NCI-H2081 treated with DMSO at 0.1 percent for 48 hours (cell line): ENCODE measurements at regions not wholly inside any gene's neighbourhood (a gene's known extent, or its start where the extent isn't known, plus 50 kb on each side); places are given as distances from the start of the nearest gene placed in this dataset.

ENCODE experiments used
- DNase-seq: peaks from one replicate; lab custom pipeline; 2025; lab: John Stamatoyannopoulos, UW

- DNase-seq: no peak
These were observed 226.4 kb upstream of the HABP2 start for GRCh38 chr10:113326160-113327111.

- DNase-seq: no peak
These were observed 223.7 kb upstream of the HABP2 start for GRCh38 chr10:113329121-113329596.

GRCh38 chr10:113331961-113332360, 220.9 kb upstream of the HABP2 start:
- DNase-seq: no peak

GRCh38 chr10:113333313-113333712, 219.5 kb upstream of the HABP2 start:
- DNase-seq: no peak

GRCh38 chr10:113335592-113335991, 217.3 kb upstream of the HABP2 start:
- no peak for DNase-seq

DNA sequence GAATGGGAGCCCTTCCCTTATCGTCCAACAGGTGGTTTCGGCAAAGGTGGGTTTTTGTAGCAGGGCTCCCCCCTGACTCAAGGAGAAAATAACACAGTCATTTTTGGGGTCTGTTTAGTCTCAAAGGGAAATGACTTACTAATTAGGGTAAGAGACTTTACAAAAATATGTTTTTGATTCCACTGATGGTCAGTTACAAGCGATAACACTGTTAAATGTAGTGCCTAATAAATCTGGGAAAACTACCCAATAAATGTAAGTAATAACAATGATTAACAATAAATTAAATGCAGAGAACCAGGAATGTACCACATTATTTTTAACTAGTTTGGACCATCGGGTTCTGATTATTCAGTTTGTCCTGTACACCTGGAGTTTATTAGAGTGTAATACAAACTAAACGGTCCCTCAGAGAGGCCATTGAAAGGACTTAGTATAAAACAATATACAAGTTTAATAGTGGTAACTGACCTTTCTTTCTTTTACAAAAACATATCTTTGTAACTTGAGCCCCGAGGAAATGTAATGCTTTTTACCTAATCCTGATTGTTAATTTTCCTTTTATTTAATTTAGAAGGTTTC, 216.2 kb upstream of the HABP2 start:
- DNase-seq: no peak

GRCh38 chr10:113337142-113337541, 215.7 kb upstream of the HABP2 start:
- no peak for DNase-seq

DNA sequence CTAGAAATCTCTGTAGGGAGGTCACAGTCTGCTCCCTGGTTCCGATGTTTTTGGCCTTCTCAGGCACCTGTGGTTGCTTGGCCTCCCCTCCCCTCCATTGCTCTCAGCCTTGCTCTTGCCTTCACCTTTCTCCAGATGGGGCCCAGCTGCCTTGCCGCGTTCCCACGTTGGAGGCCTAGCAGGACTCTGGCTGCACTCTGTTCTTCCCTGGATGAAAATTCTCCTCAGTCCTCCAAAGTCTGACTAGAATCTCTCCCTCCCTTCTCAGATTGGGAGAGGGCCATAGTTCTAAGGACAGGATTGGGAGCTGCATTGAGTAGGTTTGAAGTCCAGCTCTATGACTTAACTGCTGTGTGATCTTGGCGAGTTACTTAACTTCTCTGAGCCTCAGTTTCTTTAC, 213.7 kb upstream of the HABP2 start:
- no peak for DNase-seq

DNA sequence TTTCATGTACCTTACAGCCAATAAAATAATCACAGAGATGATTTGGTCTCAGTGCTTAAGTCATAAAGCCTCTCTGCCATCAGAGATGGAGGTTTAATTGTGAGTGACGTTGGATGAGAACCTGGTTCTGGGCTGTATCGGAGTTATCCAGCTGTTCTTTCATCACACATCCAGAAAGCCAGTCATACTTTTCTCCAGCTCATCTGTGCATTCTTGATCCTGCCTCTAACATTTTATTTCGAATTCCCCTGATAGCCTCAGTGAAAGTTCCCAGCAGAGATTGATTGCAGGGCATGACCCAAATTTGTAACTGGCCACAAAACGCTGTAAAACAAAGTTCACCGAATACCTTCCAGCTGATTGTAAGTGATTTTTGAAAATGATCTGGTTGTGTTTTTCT, 212.6 kb upstream of the HABP2 start:
- DNase-seq: no peak

DNA sequence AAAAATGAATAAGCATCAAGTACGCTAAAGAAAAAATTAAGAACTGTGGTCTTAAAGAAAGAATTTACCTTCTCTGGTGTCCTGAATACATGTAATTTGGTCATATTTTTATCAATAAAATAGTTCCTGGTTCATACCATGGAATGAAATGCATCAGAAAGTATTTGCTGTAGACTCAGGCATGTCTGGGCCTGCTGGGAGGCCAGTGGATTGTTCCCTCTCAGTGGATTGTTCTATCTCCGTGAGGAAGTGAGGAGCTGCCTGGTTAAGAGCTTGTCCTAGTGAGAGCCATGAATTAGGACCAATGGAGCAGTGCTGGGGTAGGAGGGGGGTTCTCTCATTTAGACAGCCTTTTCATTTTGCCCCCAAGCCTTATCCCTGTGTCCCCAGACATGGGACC, 211.7 kb upstream of the HABP2 start:
- no peak for DNase-seq

GRCh38 chr10:113345826-113346624, 206.8 kb upstream of the HABP2 start:
- no peak for DNase-seq

DNA sequence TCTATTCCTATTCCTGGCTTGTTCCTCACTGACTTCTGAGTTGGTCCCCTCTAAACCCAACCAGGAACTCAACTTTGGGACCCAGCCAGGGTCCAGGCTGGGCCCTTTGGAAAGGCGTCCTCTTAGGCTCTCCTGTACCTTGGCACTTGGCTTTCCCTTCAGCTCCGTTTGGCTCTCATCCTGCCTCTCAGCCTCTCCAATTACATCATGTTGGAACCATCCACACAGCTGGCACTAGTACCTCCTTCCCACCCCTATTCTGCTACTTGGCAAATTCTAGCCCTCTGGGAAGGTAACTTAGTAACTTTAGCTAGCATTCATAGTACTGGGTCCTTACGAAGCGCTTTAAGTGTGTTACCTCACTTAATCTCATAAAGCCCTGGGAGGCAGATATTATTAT, 205.3 kb upstream of the HABP2 start:
- DNase-seq: no peak

DNA sequence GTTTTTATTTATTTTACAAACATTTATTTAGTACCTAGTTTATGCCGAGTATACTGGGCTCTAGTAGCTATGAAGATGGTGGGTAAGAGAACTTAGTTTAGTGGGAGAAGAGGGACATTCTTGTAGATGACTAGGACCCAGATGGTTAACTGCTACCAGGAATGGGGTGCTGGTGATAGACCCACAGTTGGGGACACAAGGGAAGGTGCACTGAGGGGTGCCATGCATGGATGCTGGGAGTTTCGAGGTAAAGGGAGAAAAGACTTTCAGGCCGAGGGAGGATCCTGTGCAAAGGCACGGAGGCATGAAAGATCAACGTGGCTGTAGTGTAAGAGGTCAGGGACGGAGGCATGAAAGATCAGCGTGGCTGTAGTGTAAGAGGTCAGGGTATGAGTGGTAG, 204.2 kb upstream of the HABP2 start:
- DNase-seq: no peak

DNA sequence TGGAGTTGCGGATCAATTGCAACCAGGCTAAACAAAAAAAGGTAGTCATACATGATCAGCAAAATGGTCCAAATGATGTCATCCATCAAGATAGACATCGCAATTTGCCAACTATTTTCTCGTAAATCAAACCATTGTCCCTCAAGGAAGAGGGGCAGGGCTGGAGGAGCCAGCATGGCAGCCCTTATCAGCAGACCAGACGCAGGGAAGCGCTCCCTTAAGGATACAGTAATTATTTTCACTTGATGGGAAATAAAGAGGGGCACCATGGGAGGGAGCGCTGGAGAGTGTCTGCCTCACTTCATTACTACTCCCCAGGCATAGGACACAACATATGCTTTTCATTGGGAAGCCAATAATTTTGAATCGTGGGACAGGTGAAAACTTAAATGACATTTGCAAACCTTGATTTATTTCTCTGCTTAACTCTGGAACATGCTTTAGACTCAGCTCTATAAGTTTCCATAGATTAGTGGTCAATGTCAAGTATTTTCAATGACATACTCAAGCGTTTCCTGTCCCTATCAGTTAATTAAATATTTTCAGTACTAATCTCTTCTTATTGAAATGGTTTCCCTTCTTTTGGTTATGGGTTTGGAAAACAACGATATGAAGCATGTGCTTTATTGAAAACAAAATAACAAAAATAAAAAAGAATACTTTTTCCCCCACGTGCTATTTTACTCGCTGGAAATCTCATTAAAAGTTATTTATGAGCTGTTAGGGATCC, 202.4 kb upstream of the HABP2 start:
- no peak for DNase-seq

DNA sequence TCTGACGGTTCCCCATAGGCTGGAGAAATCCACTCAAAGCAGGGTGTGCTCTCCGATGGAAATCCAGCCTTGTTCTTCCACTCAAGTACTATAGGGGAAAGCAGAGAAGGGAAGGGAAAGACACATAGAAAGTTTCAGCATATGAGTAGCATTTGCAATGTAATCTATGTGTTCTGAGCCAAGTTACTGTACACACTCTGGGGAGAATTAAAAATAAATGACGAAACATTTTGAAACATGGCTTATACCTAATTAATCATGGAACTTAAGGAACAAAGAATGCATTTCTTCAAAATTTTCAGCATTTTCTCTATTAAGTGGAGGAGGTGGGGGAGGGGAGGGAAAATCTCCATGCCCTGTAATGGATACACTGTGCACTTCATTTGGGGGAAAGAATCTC, 198.1 kb upstream of the HABP2 start:
- DNase-seq: no peak

DNA sequence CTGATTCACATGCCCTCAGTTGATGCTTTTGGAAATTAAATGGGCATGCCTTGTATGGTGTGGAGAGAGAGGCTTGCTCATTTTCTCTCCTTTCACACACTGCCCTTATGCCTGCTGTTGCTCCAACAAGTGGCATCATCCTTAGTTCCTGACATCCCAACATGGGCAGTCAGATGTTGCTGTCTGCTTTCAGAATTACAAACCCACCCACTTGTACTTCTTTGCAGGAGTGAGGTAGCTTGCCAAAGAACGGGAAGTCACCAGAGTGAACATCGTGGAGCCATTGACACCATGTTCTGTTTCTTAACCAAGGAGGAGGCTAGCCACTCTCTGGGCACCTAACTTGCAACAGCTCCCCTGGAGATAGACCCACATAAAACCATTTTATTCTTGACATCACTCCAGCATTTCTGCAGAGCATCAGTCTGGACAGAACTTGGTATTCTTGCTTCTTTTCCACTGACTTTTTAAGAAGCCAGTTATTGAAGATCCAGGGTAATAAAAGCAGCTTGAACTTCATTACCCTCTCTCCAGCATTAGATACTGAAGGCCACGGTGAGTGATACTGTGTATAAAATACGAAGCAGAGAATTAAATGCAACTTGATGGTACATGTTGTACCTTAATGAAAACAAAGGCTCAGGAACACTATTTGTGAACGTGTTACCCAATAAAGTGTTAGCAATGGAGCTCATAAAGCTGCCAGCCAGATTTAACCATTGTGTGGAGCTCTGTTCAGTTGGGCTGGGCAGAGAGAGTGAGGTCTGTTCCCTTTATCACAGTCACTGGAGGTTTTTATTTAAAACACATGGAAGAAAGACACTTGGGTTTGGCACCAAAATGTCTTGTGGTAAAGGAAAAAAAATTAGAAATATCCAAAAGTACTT, 195.8 kb upstream of the HABP2 start:
- no peak for DNase-seq

GRCh38 chr10:113357681-113358300, 195.1 kb upstream of the HABP2 start:
- no peak for DNase-seq

- DNase-seq: no peak
These were observed 193.2 kb upstream of the HABP2 start for GRCh38 chr10:113359655-113360054.

DNA sequence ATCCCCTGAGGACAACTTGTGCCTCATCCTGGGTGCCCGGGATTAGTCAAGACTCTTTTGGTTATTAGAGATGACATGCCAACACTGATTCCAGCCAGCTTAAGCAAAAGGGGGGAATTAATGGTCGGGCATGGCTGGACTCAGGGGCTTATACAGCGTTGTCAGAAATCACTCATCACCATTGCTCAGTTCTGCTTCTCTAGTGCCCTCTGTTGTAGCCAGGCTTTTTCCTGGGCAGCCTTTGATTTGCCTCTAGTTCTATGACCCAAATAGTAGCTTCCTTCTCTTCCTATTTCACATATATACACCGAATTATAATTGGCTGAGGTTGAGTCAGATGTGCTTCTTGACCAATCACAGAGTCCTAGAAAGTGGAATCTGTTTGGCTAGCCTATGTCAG, 192.0 kb upstream of the HABP2 start:
- no peak for DNase-seq

- DNase-seq: no peak
These were observed 190.2 kb upstream of the HABP2 start for GRCh38 chr10:113362645-113363091.
